Smooth muscle cell (in vitro differentiated cells): ENCODE measurements at regions not wholly inside any gene's neighbourhood (a gene's known extent, or its start where the extent isn't known, plus 50 kb on each side); places are given as distances from the start of the nearest gene placed in this dataset.
"Not testable (repeated sequence)": the region's sequence is repeated elsewhere in the genome, so short reads cannot be mapped to it uniquely, and the experiment has no call there.

ENCODE experiments used
- DNase-seq: peaks from one replicate; lab custom pipeline; 2025; ENCODE audit not compliant: unreplicated experiment; lab: John Stamatoyannopoulos, UW
- H2AFZ ChIP-seq: fragments of 200-600 bp; sonication (generic); 2 replicates; pipeline ENCODE4 v1.6.0; 2016; ENCODE audit warnings: antibody characterized with exemption, low read depth, mild to moderate bottlenecking
- H3F3A ChIP-seq: fragments of 200-600 bp; sonication (generic); 2 replicates; pipeline ENCODE4 v1.6.0; 2017; ENCODE audit warnings: antibody characterized with exemption, low read depth
- H3K27ac ChIP-seq: fragments of 200-600 bp; sonication (generic); 2 replicates; pipeline ENCODE4 v1.5.1; 2016; ENCODE audit warnings: low read depth, mild to moderate bottlenecking
- H3K27me3 ChIP-seq: fragments of 200-600 bp; sonication (generic); 2 replicates; pipeline ENCODE4 v1.6.1; 2016; ENCODE audit warnings: low read depth, mild to moderate bottlenecking
- H3K36me3 ChIP-seq: fragments of 200-600 bp; sonication (generic); 2 replicates; pipeline ENCODE4 v1.5.1; 2016; ENCODE audit warnings: low read depth
- H3K4me1 ChIP-seq: fragments of 200-600 bp; sonication (generic); 2 replicates; pipeline ENCODE4 v1.5.1; 2016; ENCODE audit warnings: low read depth
- H3K4me2 ChIP-seq: fragments of 200-600 bp; sonication (generic); 2 replicates; pipeline ENCODE4 v1.6.0; 2016; ENCODE audit warnings: mild to moderate bottlenecking
- H3K4me3 ChIP-seq: fragments of 200-600 bp; sonication (generic); 2 replicates; pipeline ENCODE4 v1.5.1; 2016; ENCODE audit warnings: mild to moderate bottlenecking
- H3K79me2 ChIP-seq: fragments of 200-600 bp; sonication (generic); 2 replicates; pipeline ENCODE4 v1.6.0; 2016; ENCODE audit warnings: low read depth, mild to moderate bottlenecking
- H3K9ac ChIP-seq: fragments of 200-600 bp; sonication (generic); 2 replicates; pipeline ENCODE4 v1.6.0; 2016; ENCODE audit warnings: low read depth
- H3K9me3 ChIP-seq: fragments of 200-600 bp; sonication (generic); replicated peaks from 2 replicates; pipeline ENCODE4 v1.5.1; 2016; ENCODE audit warnings: low read depth
- H4K20me1 ChIP-seq: fragments of 200-600 bp; sonication (generic); 2 replicates; pipeline ENCODE4 v1.6.0; 2016; ENCODE audit warnings: low read depth
- WGBS: methylation state at CpG from one replicate; pipeline ENCODE4 v1.1.7; 2016; ENCODE audit warnings: low lambda C conversion rate; 5-methylcytosine and 5-hydroxymethylcytosine counted together
- TF ChIP-seq, protein P1 (sequence below): fragments of 200-600 bp; sonication (generic); IDR thresholded peaks from 2 replicates; pipeline ENCODE4 v1.5.1; 2017; ENCODE audit warnings: borderline replicate concordance, mild to moderate bottlenecking, antibody characterized with exemption; ENCODE audit not compliant: insufficient read depth, poor library complexity, severe bottlenecking

DNA sequence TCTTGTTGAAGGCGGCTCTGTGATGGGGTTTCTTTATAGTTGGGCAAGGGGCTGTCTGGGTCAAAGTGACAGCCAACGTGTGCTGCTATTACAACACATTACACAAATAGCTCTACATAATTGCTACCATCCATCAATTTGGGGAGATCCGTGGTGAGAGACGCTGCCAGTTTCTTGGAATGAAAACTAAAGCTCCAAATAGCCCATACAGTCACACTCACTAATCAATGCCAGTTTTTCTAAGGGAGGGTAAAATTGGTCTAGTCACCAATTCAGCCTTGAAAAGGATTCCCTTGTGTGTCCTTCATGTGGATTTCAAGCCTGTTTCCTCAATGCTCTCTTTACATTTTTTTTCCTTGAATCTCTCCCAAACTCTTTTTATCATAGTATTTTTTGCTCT lies 343.3 kb upstream of the KLF4 start:
- H3K9me3 ChIP-seq, result no peaks in the 10 kb centered on the region
- 77% methylated on average over 4 of the region's 4 CpGs for WGBS
- H2AFZ ChIP-seq, result no peak overlapping the region
- H4K20me1 ChIP-seq, result no peaks in the 10 kb centered on the region
- H3K27me3 ChIP-seq, result peaks cover 6% of the 10 kb centered on the region
- no peaks in the 10 kb centered on the region for H3K36me3 ChIP-seq
- no peak overlapping the region for H3K4me3 ChIP-seq
- no peaks in the 10 kb centered on the region for H3K4me1 ChIP-seq
- no peaks in the 10 kb centered on the region for H3K79me2 ChIP-seq
- H3K4me2 ChIP-seq, result no peak overlapping the region
- no peak overlapping the region for H3K27ac ChIP-seq
- H3F3A ChIP-seq, result no peaks in the 10 kb centered on the region
- TF ChIP-seq, protein P1, sequence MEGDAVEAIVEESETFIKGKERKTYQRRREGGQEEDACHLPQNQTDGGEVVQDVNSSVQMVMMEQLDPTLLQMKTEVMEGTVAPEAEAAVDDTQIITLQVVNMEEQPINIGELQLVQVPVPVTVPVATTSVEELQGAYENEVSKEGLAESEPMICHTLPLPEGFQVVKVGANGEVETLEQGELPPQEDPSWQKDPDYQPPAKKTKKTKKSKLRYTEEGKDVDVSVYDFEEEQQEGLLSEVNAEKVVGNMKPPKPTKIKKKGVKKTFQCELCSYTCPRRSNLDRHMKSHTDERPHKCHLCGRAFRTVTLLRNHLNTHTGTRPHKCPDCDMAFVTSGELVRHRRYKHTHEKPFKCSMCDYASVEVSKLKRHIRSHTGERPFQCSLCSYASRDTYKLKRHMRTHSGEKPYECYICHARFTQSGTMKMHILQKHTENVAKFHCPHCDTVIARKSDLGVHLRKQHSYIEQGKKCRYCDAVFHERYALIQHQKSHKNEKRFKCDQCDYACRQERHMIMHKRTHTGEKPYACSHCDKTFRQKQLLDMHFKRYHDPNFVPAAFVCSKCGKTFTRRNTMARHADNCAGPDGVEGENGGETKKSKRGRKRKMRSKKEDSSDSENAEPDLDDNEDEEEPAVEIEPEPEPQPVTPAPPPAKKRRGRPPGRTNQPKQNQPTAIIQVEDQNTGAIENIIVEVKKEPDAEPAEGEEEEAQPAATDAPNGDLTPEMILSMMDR, result no peak
- H3K9ac ChIP-seq, result no peak overlapping the region
- no peak for DNase-seq

DNA sequence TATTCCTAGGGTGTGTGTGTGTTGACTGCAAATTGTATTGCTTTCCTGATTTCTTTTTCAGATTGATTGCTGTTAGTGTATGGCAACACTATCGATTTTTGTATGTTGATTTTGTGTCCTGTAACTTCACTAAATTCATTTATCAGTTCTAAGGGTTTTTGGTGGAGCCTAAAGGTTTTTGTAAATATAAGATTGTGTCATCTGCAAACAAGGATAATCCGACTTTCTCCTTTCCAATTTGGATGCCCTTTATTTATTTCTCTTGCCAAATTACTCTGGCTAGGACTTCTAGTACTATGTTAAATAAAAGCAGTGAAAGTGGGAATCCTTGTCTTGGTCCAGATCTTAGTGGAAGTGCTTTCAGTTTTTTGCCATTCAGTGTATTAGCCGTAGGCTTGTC lies 340.9 kb upstream of the KLF4 start:
- H3K27ac ChIP-seq, result no peak overlapping the region
- H3K4me1 ChIP-seq, result no peaks in the 10 kb centered on the region
- no peak overlapping the region for H3K4me3 ChIP-seq
- TF ChIP-seq, protein P1, result no peak
- no peak overlapping the region for H3K4me2 ChIP-seq
- no peak for DNase-seq
- no peak overlapping the region for H3K9ac ChIP-seq
- H4K20me1 ChIP-seq, result no peaks in the 10 kb centered on the region
- H3K79me2 ChIP-seq, result no peaks in the 10 kb centered on the region
- H3K9me3 ChIP-seq, result no peaks in the 10 kb centered on the region
- no peaks in the 10 kb centered on the region for H3K36me3 ChIP-seq
- 67% methylated on average over 3 of the region's 3 CpGs for WGBS
- no peaks in the 10 kb centered on the region for H3F3A ChIP-seq
- no peak overlapping the region for H2AFZ ChIP-seq
- H3K27me3 ChIP-seq, result peaks cover 6% of the 10 kb centered on the region

DNA sequence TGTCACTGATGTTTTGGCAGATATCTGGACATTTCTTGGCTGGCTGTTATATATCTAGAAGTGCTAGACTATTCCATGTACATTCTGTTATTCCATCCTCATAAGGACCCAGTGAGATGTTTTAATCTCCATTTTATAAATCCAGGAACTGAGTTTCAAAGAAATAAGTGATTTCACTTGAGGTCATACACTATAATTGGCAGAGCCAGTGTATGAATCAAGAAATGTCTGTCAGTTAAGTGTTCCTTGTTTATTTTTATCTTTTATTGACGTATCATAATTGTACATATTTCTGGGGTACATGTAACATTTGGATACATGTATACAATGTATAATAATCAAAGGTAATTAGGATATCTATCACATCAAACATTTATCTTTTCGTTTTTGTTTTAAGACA lies 338.3 kb upstream of the KLF4 start:
- Histone ChIP-seq H3K9ac (no peak overlapping the region), H3K4me2 (no peak overlapping the region), H3K27ac (no peak overlapping the region), H3K4me3 (no peak overlapping the region), H4K20me1 (no peaks in the 10 kb centered on the region), H3K27me3 (peaks cover 20% of the 10 kb centered on the region), H3K79me2 (no peaks in the 10 kb centered on the region), H3K9me3 (no peaks in the 10 kb centered on the region), H2AFZ (no peak overlapping the region), H3K36me3 (no peaks in the 10 kb centered on the region), H3K4me1 (no peaks in the 10 kb centered on the region), H3F3A (no peaks in the 10 kb centered on the region)
- DNase-seq, result no peak
- 95% methylated on average over 2 of the region's 2 CpGs for WGBS
- TF ChIP-seq, protein P1, result no peak

DNA sequence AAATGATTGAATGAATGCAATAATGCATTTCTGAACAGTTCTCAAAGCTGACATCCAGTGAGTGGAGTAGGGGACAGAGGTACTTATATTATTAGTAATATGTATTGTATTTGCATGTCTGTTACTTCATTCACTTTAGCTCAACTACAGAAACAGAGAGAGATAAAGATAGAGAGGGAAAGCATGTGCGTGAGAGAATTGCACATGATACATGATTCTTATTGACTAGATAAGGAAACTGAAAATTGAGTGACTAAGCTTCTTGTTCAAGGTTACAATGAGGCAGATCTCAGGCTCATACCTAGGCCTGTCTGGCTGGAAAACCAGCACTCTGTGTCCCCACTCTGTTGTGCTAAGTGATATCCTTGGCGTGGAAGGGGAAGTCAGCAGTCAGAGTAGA lies 337.7 kb upstream of the KLF4 start:
- Histone ChIP-seq H4K20me1 (no peaks in the 10 kb centered on the region), H3K4me3 (no peak overlapping the region), H3K36me3 (no peaks in the 10 kb centered on the region), H3K9me3 (no peaks in the 10 kb centered on the region), H2AFZ (no peak overlapping the region), H3K79me2 (no peaks in the 10 kb centered on the region), H3K27me3 (peaks cover 26% of the 10 kb centered on the region), H3K4me1 (no peaks in the 10 kb centered on the region), H3K9ac (no peak overlapping the region), H3F3A (no peaks in the 10 kb centered on the region), H3K4me2 (no peak overlapping the region), H3K27ac (no peak overlapping the region)
- TF ChIP-seq, protein P1, result no peak
- DNase-seq, result no peak
- 89% methylated on average over 2 of the region's 2 CpGs for WGBS

DNA sequence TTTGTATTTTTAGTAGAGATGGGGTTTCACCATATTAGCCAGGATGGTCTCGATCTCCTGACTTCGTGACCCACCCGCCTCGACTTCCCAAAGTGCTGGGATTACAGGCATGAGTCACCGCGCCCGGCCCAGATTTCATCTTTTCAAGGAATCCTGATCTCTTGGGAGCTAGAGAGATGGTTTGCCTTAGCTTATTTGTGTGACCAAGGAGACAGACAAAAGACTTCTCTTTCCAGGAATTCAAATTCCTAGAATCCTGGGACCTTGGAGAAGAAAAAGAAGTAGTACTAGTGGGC lies 337.1 kb upstream of the KLF4 start:
- not testable (repeated sequence) for H3K79me2 ChIP-seq, H3F3A ChIP-seq, H3K9ac ChIP-seq, H2AFZ ChIP-seq, H3K9me3 ChIP-seq, H3K4me3 ChIP-seq, H3K4me1 ChIP-seq, H4K20me1 ChIP-seq, DNase-seq, H3K36me3 ChIP-seq, H3K27ac ChIP-seq, H3K4me2 ChIP-seq
- peaks cover 27% of the 10 kb centered on the region for H3K27me3 ChIP-seq
- WGBS, result 89% methylated on average over 7 of the region's 7 CpGs
